GM20000 (cell line): ENCODE measurements at regions not wholly inside any gene's neighbourhood (a gene's known extent, or its start where the extent isn't known, plus 50 kb on each side); places are given as distances from the start of the nearest gene placed in this dataset.
A peak's percentile ranks its signal among the peaks of the same experiment; 100 is the strongest.

Experiments used
- DNase-seq: peaks from one replicate; pipeline ENCODE4 v3.0.0; 2012; ENCODE audit warnings: low spot score
- CTCF ChIP-seq: IDR thresholded peaks from 2 replicates; pipeline ENCODE4 v1.5.1; 2012; ENCODE audit warnings: mild to moderate bottlenecking, control low read depth; ENCODE audit errors: extremely low read depth, missing control alignments

- no peak for DNase-seq
- TF ChIP-seq CTCF: no peak
Measured at GRCh38 chr20:53843645-53844044, 226.7 kb downstream of the BCAS1 start.

GRCh38 chr20:53842301-53843099, 227.9 kb downstream of the BCAS1 start:
- DNase-seq: no peak
- TF ChIP-seq CTCF: no peak

GRCh38 chr20:53841741-53842140, 228.7 kb downstream of the BCAS1 start:
- DNase-seq: no peak
- no peak for TF ChIP-seq CTCF

GRCh38 chr20:53840532-53840931, 229.9 kb downstream of the BCAS1 start:
- DNase-seq: no peak

GRCh38 chr20:53839423-53840176, 230.8 kb downstream of the BCAS1 start:
- TF ChIP-seq CTCF: no peak
- peak; percentile 39 for DNase-seq

More at GRCh38 chr20:53840532-53840931, 229.9 kb downstream of the BCAS1 start:
- TF ChIP-seq CTCF: no peak

- TF ChIP-seq CTCF: no peak
Measured at GRCh38 chr20:53838311-53838868, 232.0 kb downstream of the BCAS1 start.

More at GRCh38 chr20:53838311-53838868, 232.0 kb downstream of the BCAS1 start:
- no peak for DNase-seq
